Heart left ventricle (tissue), 16 donors: ENCODE measurements at regions not wholly inside any gene's neighbourhood (a gene's known extent, or its start where the extent isn't known, plus 50 kb on each side); places are given as distances from the start of the nearest gene placed in this dataset.

Experiments used
- ATAC-seq, 4 donors: fragments of 200-7000 bp; cut with Tn5 transposase; one replicate each; pipeline ENCODE4 v1.9.1; 2020 to 2022; ENCODE audit warnings: moderate library complexity in 4 of 4, mild to moderate bottlenecking in 3 of 4, moderate number of reproducible peaks in 1 of 4
- DNase-seq, 5 donors: peaks; one replicate each; pipeline ENCODE4 v3.0.0-alpha.2; 2020
- H3K27ac ChIP-seq, 12 donors: fragments of 200-600 bp; sonication (generic) in 4 of 12; one replicate each; pipeline versions ENCODE4 v1.5.0 to v1.8.0; 2016 to 2022; ENCODE audit warnings: mild to moderate bottlenecking in 2 of 12
- H3K27me3 ChIP-seq, 9 donors: fragments of 200-600 bp; sonication (generic) in 2 of 9; one replicate each; pipeline versions ENCODE4 v1.5.1 to v1.8.0; 2016 to 2022; ENCODE audit warnings: mild to moderate bottlenecking in 3 of 9
- H3K36me3 ChIP-seq, 9 donors: fragments of 200-600 bp; sonication (generic) in 2 of 9; one replicate each; pipeline versions ENCODE4 v1.5.0 to v1.8.0; 2018 to 2022; ENCODE audit warnings: mild to moderate bottlenecking in 2 of 9
- H3K4me1 ChIP-seq, 12 donors: fragments of 200-600 bp; sonication (generic) in 4 of 12; one replicate each; pipeline versions ENCODE4 v1.5.0 to v1.8.0; 2016 to 2022; ENCODE audit warnings: mild to moderate bottlenecking in 3 of 12
- H3K4me3 ChIP-seq, 12 donors: fragments of 200-600 bp; sonication (generic) in 4 of 12; one replicate each; pipeline versions ENCODE4 v1.5.0 to v1.8.0; 2017 to 2022; ENCODE audit warnings: mild to moderate bottlenecking in 9 of 12, moderate library complexity in 4 of 12
- H3K9me3 ChIP-seq, 12 donors: fragments of 200-600 bp; sonication (generic) in 4 of 12; one replicate each; pipeline versions ENCODE4 v1.5.0 to v1.8.0; 2016 to 2022; ENCODE audit warnings: mild to moderate bottlenecking in 1 of 12
- POLR2A ChIP-seq, 2 donors: fragments of 450-650 bp; IDR thresholded peaks; one replicate each; pipeline ENCODE4 v1.6.1; 2017; ENCODE audit warnings: antibody characterized with exemption in 2 of 2, mild to moderate bottlenecking in 2 of 2, moderate library complexity in 2 of 2
- WGBS, 4 donors: extraction: QIAGEN DNeasy Blood & Tissue Kit in 2 of 4; methylation state at CpG; one replicate each; pipeline versions ENCODE4 v1.1.5 to v1.1.7; 2013 to 2018; 5-methylcytosine and 5-hydroxymethylcytosine counted together
- intact Hi-C, 10 donors: fragments of 100-400 bp; cut with DNase I; formaldehyde crosslinking; loops; one replicate each; pipeline versions ENCODE4 v1.11.1 to v1.14.2; 2022
- TF ChIP-seq, protein P1 (sequence below), 12 donors: fragments of 200-600 bp; sonication (generic) in 4 of 12; IDR thresholded peaks; one replicate each; pipeline versions ENCODE4 v1.5.0 to v1.8.0; 2018 to 2022; ENCODE audit warnings: antibody characterized with exemption in 12 of 12, mild to moderate bottlenecking in 5 of 12
- donor health status: ischemic (EF 13 %, LVEDD 7.1; RV severe dilation, severe dysfunction).
- donor health status: healthy with polysubstance abuse.
- donor health status: DM: no; HTN: yes; CAD: no.
- donor health status: DM: no; HTN: no; CAD: no.
- donor health status: ischemic (EF 25% LVEDD 6.9; RV normal size, moderate dysfunction).
- donor health status: ischemic (EF 25% LVEDD 5.7; RV mildly dilated, moderate dysfunction).
- donor health status: healthy.
- donor health status: DM: yes; HTN: yes; CAD: no.
- donor health status: ischemic (EF 35%, LVEDD 5.7; RV mildly dilated, moderate dysfunction).
- donor health status: nonischemic (EF 11% LVEDD 7.7; RV severe dilation, severe dysfunction).
- donor health status: DM: yes; HTN: yes; CAD: no.
- donor health status: PGD.
- donor health status: ischemic (EF 29% LVEDD 5.4; RV normal size, mild dysfunction).
- donor health status: nonischemic (EF 23%, LVEDD 6.1; RV moderate dilation, normal function).

DNA sequence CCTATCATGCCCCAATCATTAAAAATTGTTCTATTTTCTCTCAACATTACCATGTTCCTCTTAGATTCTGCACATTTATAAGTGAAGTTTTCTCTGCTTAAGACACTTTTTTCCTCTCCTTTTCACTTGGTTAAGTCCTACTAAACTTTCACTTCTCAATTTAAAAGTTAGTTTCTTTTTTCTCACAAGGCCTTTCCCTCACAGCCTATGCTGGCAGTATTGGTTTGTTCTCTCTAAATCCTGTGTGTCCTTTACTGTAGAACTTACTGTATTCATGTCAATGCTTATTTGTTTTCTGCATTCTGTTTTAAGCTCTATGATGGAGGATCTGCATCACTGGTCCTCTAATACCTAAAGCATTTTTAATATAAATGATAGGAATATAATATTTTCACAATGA lies 2816.6 kb downstream of the PCDH9 start:
- Histone ChIP-seq H3K4me3 (no peak overlapping the region), H3K4me1 (no peaks in the 10 kb centered on the region), H3K27me3 (no peaks in the 10 kb centered on the region), H3K27ac (no peak overlapping the region), H3K36me3 (no peaks in the 10 kb centered on the region), H3K9me3 (no peaks in the 10 kb centered on the region)
- intact Hi-C loops = no loop called here
- DNase-seq (no peak), ATAC-seq (no peak)
- no peak for TF ChIP-seq POLR2A (IDR thresholded peaks at IDR 0.05)
- TF ChIP-seq, protein P1, sequence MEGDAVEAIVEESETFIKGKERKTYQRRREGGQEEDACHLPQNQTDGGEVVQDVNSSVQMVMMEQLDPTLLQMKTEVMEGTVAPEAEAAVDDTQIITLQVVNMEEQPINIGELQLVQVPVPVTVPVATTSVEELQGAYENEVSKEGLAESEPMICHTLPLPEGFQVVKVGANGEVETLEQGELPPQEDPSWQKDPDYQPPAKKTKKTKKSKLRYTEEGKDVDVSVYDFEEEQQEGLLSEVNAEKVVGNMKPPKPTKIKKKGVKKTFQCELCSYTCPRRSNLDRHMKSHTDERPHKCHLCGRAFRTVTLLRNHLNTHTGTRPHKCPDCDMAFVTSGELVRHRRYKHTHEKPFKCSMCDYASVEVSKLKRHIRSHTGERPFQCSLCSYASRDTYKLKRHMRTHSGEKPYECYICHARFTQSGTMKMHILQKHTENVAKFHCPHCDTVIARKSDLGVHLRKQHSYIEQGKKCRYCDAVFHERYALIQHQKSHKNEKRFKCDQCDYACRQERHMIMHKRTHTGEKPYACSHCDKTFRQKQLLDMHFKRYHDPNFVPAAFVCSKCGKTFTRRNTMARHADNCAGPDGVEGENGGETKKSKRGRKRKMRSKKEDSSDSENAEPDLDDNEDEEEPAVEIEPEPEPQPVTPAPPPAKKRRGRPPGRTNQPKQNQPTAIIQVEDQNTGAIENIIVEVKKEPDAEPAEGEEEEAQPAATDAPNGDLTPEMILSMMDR (IDR thresholded peaks at IDR 0.05) = no peak

- DNase-seq = peak in 1 of 5 donors; percentile 21
- no peaks in the 10 kb centered on the region for H3K36me3 ChIP-seq
- WGBS, 4 donors = 73 to 81% (median 77%) methylated on average over 5 of the region's 5 CpGs
- intact Hi-C loops = no loop called here
- no peaks in the 10 kb centered on the region for H3K4me1 ChIP-seq
- H3K27me3 ChIP-seq = no peaks in the 10 kb centered on the region
- ATAC-seq = no peak
- H3K27ac ChIP-seq = no peak overlapping the region
- TF ChIP-seq, protein P1 (IDR thresholded peaks at IDR 0.05) = no peak
- no peak for TF ChIP-seq POLR2A (IDR thresholded peaks at IDR 0.05)
- no peaks in the 10 kb centered on the region for H3K9me3 ChIP-seq
- no peak overlapping the region for H3K4me3 ChIP-seq
Observed at GRCh38 chr13:64410276-64411053, 2819.7 kb downstream of the PCDH9 start.

DNA sequence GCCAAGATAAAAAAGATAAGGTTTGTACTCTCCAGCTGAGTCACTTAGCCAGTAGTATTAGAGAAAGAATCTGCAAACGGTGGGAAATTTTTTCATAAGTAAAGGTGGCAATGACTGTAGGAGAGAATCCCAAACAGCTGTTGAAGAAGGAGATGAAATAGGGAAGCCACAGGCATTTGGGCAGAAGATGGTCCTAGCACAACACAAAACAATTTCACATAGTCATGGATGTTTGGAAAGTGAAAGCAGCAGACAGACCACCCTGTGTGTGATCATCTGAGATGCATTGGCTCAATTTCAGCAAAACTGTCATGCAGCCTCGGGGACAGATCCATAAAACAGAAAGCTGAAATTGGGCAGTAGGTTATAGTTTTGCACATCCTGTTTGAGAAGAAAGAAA lies 2832.4 kb downstream of the PCDH9 start:
- no peak for DNase-seq
- ATAC-seq = no peak
- Histone ChIP-seq H3K27me3 (no peaks in the 10 kb centered on the region), H3K36me3 (no peaks in the 10 kb centered on the region), H3K27ac (no peak overlapping the region), H3K4me1 (no peaks in the 10 kb centered on the region), H3K4me3 (no peak overlapping the region), H3K9me3 (no peaks in the 10 kb centered on the region)
- no peak for TF ChIP-seq POLR2A (IDR thresholded peaks at IDR 0.05)
- intact Hi-C loops = no loop called here
- WGBS, 4 donors = 29 to 43% (median 33%) methylated on average over 2 of the region's 2 CpGs

DNA sequence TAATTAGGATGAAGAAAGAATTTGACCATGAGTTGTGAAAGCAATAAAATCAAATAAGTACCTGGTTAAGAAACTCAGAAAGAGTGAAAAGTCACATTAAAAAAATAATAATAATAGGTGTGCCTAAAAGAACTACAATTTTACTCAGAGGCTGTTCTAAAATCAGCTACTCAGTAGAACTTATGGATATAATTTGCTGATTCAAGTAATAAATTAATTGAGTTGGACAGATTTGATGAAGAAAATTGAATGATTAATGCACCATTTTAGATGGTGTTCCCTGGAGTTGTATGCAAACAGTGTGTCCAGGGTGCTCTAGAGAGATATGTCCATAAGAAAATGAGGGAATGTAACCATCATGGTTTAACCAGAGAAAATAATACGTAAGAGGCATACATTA lies 2852.5 kb downstream of the PCDH9 start:
- TF ChIP-seq, protein P1 (IDR thresholded peaks at IDR 0.05) = no peak
- no peak for TF ChIP-seq POLR2A (IDR thresholded peaks at IDR 0.05)
- no peaks in the 10 kb centered on the region for H3K27me3 ChIP-seq
- H3K27ac ChIP-seq = no peak overlapping the region
- intact Hi-C loops = no loop called here
- peaks cover 0 to under 1% (median 0%) of the 10 kb centered on the region in 12 donors for H3K9me3 ChIP-seq
- H3K36me3 ChIP-seq = no peaks in the 10 kb centered on the region
- WGBS, 4 donors = 82 to 87% (median 83%) methylated on average over 1 of the region's 1 CpG
- no peaks in the 10 kb centered on the region for H3K4me1 ChIP-seq
- ATAC-seq (no peak), DNase-seq (no peak)
- H3K4me3 ChIP-seq = no peak overlapping the region

- no peak overlapping the region for H3K27ac ChIP-seq
- 59 to 83% (median 77%) methylated on average over 2 of the region's 2 CpGs for WGBS, 4 donors
- intact Hi-C loops = no loop called here
- H3K4me3 ChIP-seq = no peak overlapping the region
- no peaks in the 10 kb centered on the region for H3K36me3 ChIP-seq
- ATAC-seq = no peak
- DNase-seq = no peak
- no peaks in the 10 kb centered on the region for H3K4me1 ChIP-seq
- peaks cover 0 to 6% (median 0%) of the 10 kb centered on the region in 12 donors for H3K9me3 ChIP-seq
- no peak for TF ChIP-seq POLR2A (IDR thresholded peaks at IDR 0.05)
- TF ChIP-seq, protein P1 (IDR thresholded peaks at IDR 0.05) = no peak
- H3K27me3 ChIP-seq = no peaks in the 10 kb centered on the region
Observed at GRCh38 chr13:64371461-64371860, 2858.7 kb downstream of the PCDH9 start.
